Dedifferentiated amniotic fluid mesenchymal stem cell (primary cell): ENCODE measurements at regions not wholly inside any gene's neighbourhood (a gene's known extent, or its start where the extent isn't known, plus 50 kb on each side); places are given as distances from the start of the nearest gene placed in this dataset.
"Not testable (repeated sequence)": the region's sequence is repeated elsewhere in the genome, so short reads cannot be mapped to it uniquely, and the experiment has no call there.

Source experiments
- DNase-seq: peaks from one replicate; pipeline ENCODE4 v3.0.0-alpha.2; 2016; ENCODE audit errors: extremely low spot score

DNA sequence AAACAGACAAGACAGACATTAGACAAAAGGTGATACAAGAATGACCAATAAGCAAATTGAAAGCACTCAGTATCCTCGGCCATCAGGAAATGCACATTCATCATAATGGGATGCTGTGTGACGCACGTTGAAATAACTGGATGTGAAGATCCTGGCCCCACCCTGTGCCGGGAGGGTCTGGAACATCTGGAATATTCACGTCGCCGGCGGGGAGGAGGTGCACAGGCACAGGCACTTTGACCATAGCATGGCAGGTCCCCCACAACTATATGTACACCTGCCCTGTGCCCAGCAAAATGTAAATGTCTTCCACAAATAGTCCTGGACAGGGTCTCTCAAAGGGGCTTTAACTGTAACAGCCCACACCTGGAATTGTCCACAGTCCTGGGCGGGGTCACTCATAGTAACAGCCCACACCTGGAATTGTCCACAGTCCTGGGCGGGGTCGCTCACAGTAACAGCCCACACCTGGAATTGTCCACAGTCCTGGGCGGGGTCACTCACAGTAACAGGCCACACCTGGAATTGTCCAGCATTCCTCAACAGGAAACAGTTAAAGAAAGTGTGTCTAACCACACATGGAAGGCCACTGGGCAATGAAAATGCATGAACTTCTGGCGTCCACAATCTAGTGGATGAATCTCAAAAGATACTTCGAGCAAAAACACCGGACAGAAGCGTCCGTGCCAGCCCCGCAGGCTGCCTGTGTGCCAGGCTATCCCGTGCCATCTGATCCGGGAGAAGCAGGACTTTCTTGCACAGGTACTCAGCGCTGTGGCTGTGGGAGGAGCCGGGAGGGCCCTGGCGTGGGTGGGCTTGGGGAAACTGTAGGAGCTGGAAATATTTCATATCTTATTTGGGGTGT, 113.4 kb downstream of the RTP5 start:
- DNase-seq: no peak

DNA sequence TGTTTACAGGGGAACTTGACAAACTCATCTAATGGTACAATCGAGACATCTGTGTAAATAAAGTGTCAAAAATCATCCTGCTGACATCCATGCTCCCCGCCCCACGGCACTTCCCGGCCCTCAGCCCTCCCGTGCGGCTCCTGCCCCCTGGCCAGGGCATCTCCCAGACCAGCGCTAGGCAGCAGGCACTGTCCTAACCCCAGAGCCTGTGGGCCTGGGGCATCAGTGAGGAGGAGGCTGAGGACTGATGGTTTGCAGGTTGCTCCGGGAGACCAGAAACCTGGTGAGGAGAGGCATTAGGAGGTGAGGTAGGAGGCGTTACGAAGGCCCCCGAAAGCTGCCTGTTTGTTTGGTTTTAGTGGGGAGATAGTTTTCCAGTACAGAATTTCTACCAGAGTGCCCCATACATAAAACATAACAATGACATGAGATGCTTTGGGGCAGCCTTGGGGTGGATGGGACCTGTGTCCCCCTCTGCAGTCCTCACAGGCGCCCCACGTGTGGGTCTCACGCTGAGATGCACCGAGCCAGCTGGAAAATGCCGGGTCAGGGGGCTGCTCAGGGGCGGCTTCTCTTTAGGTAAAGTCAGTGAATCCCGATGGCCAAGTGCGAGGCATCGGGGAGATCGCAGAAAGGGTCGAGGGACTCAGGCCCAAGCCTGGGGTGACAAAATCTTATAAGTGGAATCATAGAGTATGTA, 114.2 kb downstream of the RTP5 start:
- no peak for DNase-seq

DNA sequence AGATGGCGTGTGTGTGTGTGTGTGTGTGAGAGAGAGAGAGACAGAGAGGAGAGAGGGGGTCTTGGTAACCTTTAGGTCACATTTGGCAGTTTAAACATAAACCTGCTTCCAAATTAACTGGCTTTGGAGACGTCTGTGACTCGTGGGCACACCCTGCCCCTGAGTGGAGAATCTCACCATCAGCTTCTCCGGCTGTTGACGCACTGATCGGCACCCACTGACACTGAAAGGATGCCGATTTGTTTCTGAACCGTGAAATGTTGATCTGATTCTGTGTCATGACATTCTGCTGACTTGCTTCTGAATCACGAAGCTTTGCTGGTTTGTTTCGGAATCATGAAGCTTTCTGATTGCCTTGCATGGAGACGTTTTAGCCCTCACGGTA, 114.7 kb downstream of the RTP5 start:
- DNase-seq: no peak

DNA sequence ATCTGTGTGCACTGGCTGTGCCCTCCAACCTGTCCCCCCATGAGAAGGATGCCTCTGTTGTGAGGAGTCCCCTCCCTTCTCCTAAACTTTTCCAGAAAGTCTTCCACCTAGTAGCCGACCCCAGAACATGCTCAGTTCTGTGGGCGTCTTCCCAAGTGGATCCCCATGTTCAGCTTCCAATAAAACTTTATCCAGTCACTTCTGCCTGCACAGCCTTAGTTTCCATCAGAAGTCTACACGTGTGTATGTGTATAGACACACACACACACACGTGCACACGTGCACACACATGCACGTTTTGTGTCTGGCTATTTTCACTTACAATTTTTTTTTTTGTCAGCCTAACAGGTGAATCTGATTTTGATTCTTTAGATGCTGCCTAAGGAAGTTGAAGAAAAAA, 115.1 kb downstream of the RTP5 start:
- no peak for DNase-seq

DNA sequence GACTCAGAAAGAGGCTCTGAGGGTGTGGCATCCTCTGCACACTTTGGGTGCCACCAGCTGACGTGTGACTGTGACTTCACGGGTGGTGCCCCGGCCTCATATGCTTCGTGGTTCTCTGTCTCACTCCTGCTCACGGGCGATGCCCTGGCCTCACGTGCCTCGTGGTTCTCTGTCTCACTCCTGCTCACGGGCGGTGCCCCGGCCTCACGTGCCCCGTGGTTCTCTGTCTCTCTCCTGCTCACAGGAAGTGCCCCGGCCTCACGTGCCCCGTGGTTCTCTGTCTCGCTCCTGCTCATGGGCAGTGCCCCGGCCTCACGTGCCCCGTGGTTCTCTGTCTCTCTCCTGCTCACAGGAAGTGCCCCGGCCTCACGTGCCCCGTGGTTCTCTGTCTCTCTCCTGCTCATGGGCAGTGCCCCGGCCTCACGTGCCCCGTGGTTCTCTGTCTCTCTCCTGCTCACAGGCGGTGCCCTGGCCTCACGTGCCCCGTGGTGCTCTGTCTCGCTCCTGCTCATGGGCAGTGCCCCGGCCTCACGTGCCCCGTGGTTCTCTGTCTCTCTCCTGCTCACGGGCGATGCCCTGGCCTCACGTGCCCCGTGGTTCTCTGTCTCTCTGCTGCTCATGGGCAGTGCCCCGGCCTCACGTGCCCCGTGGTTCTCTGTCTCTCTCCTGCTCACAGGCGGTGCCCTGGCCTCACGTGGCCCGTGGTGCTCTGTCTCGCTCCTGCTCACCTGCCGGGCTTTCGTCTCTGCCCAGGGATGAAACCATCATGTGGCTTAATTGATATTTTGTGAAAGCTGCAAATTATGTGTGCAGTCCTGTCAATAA, 115.8 kb downstream of the RTP5 start:
- not testable (repeated sequence) for DNase-seq

DNA sequence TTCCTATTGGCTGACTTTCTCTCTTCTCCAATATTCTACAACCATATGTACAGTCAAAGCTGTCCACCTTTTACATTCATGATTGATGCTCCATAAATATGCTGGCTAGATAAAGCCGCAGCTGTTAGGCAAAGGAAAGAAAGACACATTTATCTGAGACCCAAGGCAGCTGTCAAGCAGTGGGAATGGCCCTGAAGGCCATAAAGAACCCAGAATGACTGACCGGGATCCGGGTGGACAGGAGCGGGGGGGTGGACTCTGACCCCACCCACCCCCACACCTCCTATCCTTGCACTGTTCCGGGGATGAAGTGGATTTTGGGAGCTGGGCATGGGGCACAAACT, 116.4 kb downstream of the RTP5 start:
- DNase-seq: no peak

DNA sequence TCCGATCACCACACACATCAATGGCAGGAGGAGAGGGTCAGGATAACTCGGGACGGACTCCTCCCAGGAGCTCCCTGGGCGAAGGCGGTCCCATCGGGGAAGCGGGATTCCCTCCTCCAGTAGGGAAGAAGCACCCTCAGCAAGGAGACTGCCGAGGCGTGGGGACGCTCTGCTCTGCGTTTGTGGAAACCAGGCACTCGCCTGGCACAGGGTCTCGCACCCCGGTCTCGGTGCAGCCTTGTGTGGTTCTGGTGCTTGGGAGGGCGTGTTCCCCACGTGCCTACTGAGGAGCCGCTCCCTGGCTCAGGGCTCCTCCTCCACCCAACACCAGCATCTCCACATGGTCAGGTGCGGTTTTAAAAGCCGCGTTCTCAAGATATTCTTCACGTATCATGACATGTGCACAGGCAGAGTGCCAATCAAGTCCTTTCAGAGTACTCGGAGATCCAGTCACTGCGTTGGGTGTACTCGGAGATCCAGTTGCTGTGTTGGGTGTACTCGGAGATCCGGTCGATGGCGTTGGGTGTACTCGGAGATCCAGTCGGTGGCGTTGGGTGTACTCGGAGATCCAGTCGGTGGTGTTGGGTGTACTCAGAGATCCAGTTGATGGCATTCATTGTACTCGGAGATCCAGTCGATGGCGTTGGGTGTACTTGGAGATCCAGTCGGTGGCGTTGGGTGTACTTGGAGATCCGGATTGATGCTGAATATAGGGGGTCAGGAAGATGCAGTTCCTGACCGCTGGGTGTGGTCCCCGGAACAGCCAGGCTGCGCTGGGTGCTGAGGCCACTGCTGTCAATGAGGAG, 117.5 kb downstream of the RTP5 start:
- no peak for DNase-seq

DNA sequence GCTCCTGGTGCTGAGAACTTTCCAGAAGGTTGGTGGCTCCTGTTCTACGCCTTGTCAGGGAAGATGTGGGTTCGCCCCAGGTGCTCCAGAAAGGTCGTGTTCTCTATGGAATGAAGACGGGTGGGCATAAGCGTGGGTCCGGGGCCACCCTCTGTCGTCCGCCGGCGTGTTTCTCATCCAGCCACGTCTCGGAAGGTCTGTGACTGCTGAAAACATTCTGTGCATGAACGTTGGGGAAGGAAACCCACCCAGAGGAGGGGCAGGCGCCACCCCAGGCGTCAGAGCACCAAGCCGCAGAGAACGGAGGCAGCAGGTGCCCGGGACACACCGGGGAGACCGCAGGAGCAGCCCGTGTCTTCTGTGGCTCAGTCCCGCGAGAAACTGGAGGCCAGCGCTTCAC, 118.2 kb downstream of the RTP5 start:
- no peak for DNase-seq

DNA sequence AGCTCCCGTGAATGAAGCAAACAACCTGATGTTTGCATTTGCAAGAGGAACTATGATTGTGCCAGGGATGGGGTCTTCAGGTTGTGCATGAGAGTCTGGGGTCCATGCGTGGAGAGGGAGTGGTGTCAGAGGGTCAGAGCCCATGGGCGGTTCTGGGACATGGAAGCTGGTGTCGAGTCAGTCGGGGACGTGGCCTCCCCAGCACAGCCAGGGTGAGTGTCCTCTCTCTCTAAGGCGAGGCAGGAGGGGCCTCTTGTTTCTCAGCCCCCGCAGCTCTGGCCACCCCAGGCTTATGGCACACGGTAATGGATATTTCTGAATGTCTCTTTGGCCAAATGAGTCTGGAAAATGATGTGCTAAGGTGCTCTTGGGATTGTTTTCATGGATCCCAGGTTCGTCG, 118.6 kb downstream of the RTP5 start:
- no peak for DNase-seq

DNA sequence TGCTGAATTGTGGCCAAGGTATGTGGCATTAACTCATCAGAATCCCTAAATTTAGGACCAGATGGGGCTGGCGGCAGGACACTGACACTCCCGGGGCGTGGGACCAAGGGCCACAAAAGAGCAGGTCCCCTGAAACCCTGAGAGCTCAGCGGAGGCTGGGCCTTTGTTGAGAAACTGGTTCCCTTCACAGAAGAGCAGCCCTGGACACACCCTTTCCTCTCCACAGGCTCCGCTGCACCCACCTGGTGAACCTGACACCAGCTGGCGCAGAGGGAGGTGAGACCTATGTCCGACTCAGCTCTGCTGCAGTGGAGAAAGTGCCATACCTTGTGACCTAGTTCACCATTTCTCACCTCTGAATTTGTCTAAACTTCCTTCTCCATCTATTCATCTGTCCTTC, 119.5 kb downstream of the RTP5 start:
- no peak for DNase-seq

DNA sequence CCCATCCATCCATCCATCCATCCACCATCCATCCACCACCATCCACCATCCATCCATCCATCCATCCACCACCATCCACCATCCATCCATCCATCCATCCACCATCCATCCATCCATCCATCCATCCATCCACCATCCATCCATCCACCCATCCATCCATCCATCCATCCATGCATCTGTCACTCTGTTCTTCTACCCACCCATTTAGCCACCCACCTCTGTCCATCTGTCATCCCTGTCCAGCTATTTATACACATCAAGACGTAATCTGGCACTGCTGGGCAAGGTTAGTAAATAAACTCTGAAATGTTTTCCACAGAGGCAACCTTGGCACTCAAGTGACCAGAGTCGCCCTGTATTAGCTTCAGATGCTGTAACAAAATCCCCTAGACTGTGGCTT, 120.9 kb downstream of the RTP5 start:
- no peak for DNase-seq

DNA sequence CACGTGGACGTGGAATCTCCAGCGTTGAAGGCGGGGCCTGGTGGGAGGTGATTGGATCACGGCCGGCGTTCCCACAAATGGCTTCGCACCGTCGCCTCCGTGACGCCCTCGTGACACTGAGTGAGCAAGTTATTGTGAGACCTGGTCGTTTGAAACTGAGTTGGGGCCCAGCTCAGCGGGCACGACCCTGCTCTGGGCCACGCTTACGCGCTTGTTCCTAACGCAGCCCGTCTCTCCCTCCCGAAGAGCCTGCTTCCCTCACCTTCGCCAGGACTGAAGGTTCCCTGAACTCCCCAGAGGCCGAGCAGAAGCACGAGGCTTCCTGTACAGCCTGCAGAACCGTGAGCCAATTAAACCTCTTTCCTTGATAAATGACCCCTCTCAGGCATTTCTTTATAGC, 121.8 kb downstream of the RTP5 start:
- DNase-seq: no peak

DNA sequence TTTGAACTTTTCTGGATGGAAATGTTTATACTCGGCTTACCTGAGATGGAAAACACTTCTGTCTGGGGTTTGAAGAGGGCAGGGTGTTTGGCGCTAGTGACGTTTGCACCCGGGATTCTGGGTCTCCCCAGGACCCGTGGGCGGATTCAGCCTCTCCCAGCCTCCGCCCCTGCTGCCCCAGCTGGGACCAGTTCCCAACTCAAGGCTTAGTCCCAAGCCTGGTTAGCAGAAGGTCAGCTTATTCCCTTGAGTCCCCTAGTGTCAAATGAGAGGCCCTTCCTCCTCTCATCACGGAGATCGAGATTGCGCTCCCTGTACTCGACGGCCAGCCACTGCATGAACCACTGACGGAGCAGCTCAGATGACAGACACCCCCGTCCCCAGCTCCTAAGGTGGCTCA, 123.2 kb downstream of the RTP5 start:
- no peak for DNase-seq

DNA sequence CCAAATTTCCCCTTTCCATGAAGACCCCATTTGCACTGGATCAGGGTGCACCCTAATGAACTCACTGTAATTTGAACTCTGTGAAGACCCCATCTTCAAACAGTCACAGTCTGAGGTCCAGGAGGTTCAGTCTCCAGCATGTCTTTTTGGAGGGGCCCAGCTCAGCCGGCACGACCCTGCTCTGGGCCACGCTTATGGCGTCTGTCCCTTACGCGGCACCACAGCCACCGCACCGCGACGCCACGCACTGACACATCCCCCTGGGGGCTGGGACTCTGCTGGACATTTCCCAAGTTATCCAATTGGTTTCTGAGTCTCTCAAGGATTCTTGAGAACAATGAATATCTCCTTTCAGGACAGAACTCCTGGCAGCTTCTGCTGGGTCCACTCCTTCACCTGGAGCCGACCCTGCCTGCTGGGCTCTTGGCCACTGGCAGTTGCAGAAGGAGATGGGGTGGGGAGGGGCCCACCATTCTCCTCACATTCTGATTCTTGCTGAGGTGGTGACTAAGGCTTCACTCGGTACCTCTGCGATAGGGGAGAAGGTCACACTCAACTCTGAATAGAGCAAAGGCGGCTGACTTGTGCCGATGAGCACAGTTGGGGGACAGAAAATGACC, 124.0 kb downstream of the RTP5 start:
- no peak for DNase-seq

DNA sequence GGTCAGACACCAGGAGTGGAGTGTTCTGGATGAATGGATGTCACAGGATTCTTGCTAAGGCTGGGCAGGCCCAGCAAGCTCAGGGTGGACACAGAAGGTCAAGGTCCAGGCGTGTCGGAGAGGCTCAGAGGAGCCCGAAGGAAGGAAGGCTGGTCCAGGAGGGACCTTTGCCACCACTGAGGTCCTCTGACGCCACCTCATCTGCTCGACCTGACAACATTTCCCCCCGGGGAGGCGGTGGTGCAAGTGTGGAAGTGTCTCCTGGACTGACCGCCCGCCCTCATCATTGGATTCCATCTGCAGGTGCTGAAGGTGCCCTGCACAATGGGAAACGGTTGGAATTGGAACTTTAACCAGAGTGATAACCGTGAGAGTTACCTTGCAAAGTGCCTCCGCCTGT, 124.6 kb downstream of the RTP5 start:
- DNase-seq: no peak

DNA sequence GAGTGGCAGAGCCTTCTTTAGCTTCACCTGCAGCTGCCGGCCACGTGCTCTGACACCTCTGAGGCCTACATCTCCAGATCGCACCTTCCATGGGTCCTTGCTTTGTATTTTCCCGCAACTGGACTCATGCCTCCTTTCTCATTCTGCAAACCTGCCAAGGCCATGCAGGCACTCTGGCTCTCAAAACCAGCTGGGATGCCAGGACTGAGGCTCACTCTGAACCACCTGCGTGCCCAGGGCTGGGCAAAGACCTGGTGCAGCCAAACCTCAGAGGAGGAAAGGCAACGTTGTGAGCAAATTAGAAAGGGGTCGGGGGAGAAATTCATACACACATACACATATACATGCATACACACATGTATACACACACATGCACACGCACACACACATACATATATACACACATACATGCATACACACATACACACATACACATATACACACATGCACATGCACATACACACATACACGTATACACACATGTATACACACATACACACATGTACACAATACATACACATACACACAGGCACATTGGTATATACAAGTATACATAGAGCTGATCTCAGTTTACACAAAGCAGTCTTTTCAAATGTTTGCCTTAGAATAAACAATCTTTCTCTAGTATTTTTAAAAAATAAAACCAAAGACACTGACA, 125.2 kb downstream of the RTP5 start:
- DNase-seq: no peak

DNA sequence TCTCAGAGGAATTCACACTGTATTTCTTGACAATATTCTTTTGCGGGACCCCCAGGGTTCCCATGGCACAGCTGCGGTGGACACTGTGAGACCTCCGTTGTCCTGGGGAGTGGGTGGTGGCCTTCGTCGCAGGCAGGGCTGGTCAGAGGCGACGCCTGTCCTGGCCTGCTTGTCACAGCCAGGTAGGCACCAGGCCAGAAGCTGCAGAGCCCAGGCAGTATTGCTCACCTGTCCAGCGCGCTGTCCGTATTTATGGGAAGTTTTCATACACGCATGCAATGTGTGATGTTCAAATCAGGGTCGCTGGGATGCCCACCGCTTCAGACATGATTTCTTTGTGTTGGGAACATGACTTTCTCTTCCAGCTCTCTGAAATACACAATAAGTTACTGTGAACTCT, 126.6 kb downstream of the RTP5 start:
- no peak for DNase-seq

DNA sequence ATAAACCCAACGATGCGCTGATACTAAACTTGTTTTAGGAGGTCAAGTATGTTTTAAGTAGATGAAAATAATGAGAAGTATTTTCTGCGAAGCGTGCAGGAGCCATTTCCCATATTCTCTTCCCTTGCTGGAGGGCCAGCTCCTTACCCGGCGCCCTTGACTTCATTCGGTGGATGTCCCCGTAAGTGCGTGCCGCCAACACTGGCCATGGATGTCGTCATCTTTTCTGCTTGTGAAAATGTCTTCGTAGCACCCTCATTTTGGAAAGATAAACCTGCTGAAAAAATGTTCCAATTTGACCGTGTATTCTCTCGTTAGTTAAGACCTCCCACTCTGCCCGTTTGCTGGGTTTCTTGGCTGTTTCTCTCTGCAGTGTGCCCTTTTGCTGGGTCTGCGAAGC, 127.5 kb downstream of the RTP5 start:
- DNase-seq: no peak

DNA sequence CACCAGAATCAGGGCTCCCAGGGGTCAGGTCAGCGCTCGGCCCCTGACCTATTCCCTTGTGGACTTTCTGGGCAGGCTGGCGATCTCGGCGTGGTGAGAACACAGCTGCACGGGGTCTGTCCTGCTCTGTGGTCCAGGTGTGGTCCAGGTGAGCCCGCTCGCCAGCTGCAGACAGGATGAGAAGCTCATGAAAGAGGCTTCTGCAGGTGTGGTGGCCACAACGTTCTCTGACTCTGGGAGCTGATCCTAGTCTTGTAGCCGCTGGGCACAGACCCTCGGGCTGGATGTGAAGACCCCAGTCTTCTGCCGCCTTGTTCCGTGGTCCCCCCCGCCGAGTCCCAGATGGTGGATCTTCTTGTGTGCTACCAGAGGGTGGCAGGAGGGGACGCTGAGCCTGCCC, 129.7 kb downstream of the RTP5 start:
- no peak for DNase-seq

DNA sequence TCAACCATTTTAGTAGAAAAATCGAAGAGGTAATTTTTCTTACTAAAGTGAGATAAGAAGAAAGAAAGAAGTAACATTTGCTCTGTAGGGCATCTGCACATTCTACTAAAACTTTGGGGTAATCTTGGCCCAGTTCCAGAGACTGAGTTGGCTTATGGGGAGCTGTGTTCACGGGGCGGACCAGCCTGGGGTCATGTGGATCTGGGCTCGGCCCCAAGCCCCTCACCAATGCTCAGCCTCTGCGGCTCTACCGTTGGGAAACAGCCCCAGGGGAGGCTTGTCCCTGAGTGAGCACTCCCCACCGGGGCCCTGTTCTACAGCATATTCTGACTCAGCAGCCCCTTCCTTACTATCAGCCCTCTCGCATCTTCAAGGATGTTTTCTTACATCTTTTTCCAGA, 132.3 kb downstream of the RTP5 start:
- no peak for DNase-seq

DNA sequence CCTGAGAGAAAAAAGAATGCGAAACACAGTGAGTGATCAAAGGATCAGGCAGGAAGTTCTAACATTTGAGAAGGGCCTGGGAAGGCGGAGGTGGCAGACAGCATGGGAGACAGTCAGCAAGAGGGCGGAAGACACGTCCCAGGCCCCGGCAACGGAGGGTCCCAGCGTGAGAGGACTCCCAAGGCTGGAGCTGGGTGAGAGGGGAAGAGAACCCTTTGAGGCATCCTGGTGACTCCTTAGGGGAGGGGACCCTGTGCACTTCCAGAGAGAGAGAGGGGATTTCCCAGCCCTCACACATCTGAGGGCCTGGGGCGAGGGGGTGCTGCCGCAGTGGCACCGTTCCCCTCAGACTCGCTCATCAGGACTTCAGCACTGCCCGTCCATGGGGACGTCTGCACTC, 133.4 kb downstream of the RTP5 start:
- DNase-seq: no peak
